Suprapubic skin (tissue), 4 donors: ENCODE measurements at regions not wholly inside any gene's neighbourhood (a gene's known extent, or its start where the extent isn't known, plus 50 kb on each side); places are given as distances from the start of the nearest gene placed in this dataset.
"Not testable (repeated sequence)": the region's sequence is repeated elsewhere in the genome, so short reads cannot be mapped to it uniquely, and the experiment has no call there.

ENCODE experiments used
- DNase-seq, 2 donors: peaks; one replicate each; pipeline ENCODE4 v3.0.0-alpha.2; 2019; ENCODE audit warnings: low spot score in 2 of 2
- H3K27ac ChIP-seq: fragments of 200-600 bp; sonication (generic); one replicate; pipeline ENCODE4 v1.5.1; 2019
- H3K27me3 ChIP-seq: fragments of 200-600 bp; sonication (generic); one replicate; pipeline ENCODE4 v1.5.1; 2019
- H3K36me3 ChIP-seq: fragments of 200-600 bp; sonication (generic); one replicate; pipeline ENCODE4 v1.5.1; 2019
- H3K4me1 ChIP-seq: fragments of 200-600 bp; sonication (generic); one replicate; pipeline ENCODE4 v1.5.1; 2019
- H3K4me3 ChIP-seq: fragments of 200-600 bp; sonication (generic); one replicate; pipeline ENCODE4 v1.5.1; 2019; ENCODE audit warnings: mild to moderate bottlenecking
- H3K9me3 ChIP-seq: fragments of 200-600 bp; sonication (generic); one replicate; pipeline ENCODE4 v1.5.1; 2019
- CTCF ChIP-seq, 2 donors: fragments of 200-600 bp in 1 of 2; fragments of 450-650 bp in 1 of 2; sonication (generic) in 1 of 2; IDR thresholded peaks; one replicate each; pipeline ENCODE4 v1.5.1; 2016 to 2019; ENCODE audit warnings: antibody characterized with exemption in 2 of 2, mild to moderate bottlenecking in 1 of 2, moderate library complexity in 1 of 2
- EP300 ChIP-seq: sonication (generic); formaldehyde crosslinking; IDR thresholded peaks from one replicate; pipeline ENCODE4 v1.6.1; 2017; ENCODE audit warnings: antibody characterized with exemption
- POLR2A ChIP-seq, 2 donors: fragments of 450-650 bp; IDR thresholded peaks; one replicate each; pipeline ENCODE4 v1.6.1; 2017; ENCODE audit warnings: antibody characterized with exemption in 2 of 2, mild to moderate bottlenecking in 2 of 2, moderate library complexity in 2 of 2
- POLR2AphosphoS5 ChIP-seq, 3 donors: sonication (generic); formaldehyde crosslinking; IDR thresholded peaks; one replicate each; pipeline ENCODE4 v1.6.1; 2017; ENCODE audit warnings: antibody characterized with exemption in 3 of 3
- WGBS: methylation state at CpG from one replicate; pipeline ENCODE4 v1.1.5; 2018; 5-methylcytosine and 5-hydroxymethylcytosine counted together

DNA sequence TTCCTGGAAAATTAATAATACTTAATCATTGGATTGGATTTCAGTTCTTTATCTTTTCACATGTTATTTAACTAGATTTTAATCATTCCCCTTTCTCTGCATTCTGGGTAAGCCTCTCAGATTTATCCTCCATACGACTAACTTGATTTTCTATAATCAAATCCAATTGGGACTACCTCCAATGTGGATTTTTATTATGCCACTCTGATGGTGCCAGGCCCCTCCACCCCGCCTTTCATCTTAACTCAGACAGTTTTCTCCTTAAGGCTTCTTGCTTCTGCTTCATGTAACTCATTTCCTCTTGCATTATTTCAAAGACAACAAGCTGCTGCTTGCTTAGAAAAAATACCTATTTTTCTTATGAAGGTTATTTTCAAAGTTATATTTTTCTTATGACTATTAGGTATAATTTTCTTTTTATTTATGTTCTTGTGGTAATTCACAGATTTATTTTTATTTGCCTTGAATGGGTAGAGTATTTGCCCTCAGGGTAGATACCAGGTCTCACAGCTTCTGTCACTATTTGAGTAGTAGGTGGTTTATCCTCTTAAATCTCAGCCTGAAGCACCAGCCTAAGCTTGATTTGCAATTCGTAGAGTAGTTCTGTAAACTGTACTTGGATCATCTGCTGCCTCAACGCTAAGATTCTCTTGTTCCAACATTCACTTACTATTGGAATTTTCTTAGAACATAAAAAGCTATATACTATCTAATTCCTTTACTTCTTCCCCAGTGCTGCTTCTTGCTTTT lies 659.0 kb upstream of the ARRDC3 start:
- no peaks in the 10 kb centered on the region for H3K36me3 ChIP-seq
- WGBS = 40% methylated on average over 4 of the region's 4 CpGs
- no peak overlapping the region for H3K4me3 ChIP-seq

DNA sequence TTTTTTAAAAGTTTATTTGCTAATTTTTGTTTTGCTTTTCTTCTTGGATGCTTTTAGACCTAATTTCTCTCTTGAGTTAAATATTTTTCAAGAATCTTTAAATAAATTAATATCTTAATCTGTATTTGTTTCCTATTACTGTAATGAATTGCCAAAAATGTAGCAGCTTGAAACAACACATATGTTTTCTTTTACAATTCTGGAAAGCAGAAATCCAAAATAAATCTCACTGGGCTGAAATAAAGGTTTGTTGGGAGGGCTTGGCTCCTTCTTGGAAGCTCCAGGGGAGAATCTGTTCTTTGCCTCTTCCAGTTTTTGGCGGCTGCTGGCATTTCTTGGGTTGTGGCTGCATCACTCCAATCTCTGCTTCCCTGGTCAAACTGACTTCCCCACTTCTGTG lies 658.1 kb upstream of the ARRDC3 start:
- no peak overlapping the region for H3K4me3 ChIP-seq
- no peaks in the 10 kb centered on the region for H3K9me3 ChIP-seq
- no peak overlapping the region for H3K27ac ChIP-seq
- H3K36me3 ChIP-seq = no peaks in the 10 kb centered on the region
- no peaks in the 10 kb centered on the region for H3K4me1 ChIP-seq
- DNase-seq = no peak
- WGBS = 41% methylated on average over 1 of the region's 1 CpG
- TF ChIP-seq CTCF (IDR thresholded peaks at IDR 0.05) (no peak), EP300 (no peak), POLR2AphosphoS5 (IDR thresholded peaks at IDR 0.05) (no peak), POLR2A (IDR thresholded peaks at IDR 0.05) (no peak)
- no peaks in the 10 kb centered on the region for H3K27me3 ChIP-seq

More for the DNA sequence above, 659.0 kb upstream of the ARRDC3 start:
- TF ChIP-seq EP300 (no peak), POLR2AphosphoS5 (IDR thresholded peaks at IDR 0.05) (no peak), POLR2A (IDR thresholded peaks at IDR 0.05) (no peak), CTCF (IDR thresholded peaks at IDR 0.05) (no peak)
- no peak for DNase-seq
- no peaks in the 10 kb centered on the region for H3K4me1 ChIP-seq
- no peak overlapping the region for H3K27ac ChIP-seq
- H3K9me3 ChIP-seq = no peaks in the 10 kb centered on the region
- H3K27me3 ChIP-seq = no peaks in the 10 kb centered on the region

- H3K27ac ChIP-seq, DNase-seq, H3K9me3 ChIP-seq, H3K4me3 ChIP-seq, H3K36me3 ChIP-seq, H3K27me3 ChIP-seq, H3K4me1 ChIP-seq: not testable (repeated sequence)
- whole genome bisulfite sequencing = 84% methylated on average over 2 of the region's 2 CpGs
Observed at GRCh38 chr5:92029792-92030191, 646.7 kb upstream of the ARRDC3 start.

DNA sequence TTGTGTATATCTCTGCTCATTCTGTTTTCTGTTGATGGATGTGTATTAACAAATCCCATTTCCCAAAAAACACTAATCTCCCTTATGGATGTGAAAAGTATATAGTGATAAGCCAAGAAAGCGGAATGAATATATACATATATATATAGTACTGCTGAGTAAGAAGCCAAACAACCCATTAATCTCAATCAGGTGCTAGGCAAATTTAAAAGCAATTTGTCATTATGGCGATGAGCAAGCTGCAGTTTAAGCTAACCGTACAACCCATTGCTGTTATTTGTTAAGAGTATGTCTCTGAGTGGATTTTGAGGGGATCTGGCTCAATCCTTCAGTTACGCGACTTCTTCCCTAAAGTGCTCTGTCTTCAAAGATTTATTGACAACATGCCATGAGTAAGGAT lies 640.4 kb upstream of the ARRDC3 start:
- no peaks in the 10 kb centered on the region for H3K36me3 ChIP-seq
- no peaks in the 10 kb centered on the region for H3K9me3 ChIP-seq
- TF ChIP-seq POLR2A (IDR thresholded peaks at IDR 0.05) (no peak), POLR2AphosphoS5 (IDR thresholded peaks at IDR 0.05) (no peak), CTCF (IDR thresholded peaks at IDR 0.05) (no peak), EP300 (no peak)
- no peak overlapping the region for H3K27ac ChIP-seq
- H3K4me1 ChIP-seq = no peaks in the 10 kb centered on the region
- no peak overlapping the region for H3K4me3 ChIP-seq
- no peak for DNase-seq
- WGBS = 57% methylated on average over 5 of the region's 5 CpGs
- H3K27me3 ChIP-seq = no peaks in the 10 kb centered on the region

- Histone ChIP-seq H3K27me3 (no peaks in the 10 kb centered on the region), H3K27ac (no peak overlapping the region), H3K36me3 (no peaks in the 10 kb centered on the region), H3K9me3 (no peaks in the 10 kb centered on the region), H3K4me3 (no peak overlapping the region), H3K4me1 (no peaks in the 10 kb centered on the region)
- TF ChIP-seq CTCF (IDR thresholded peaks at IDR 0.05) (no peak), POLR2AphosphoS5 (IDR thresholded peaks at IDR 0.05) (no peak), POLR2A (IDR thresholded peaks at IDR 0.05) (no peak), EP300 (no peak)
- 72% methylated on average over 1 of the region's 1 CpG for WGBS
- no peak for DNase-seq
Observed at GRCh38 chr5:92023141-92023471, 640.0 kb upstream of the ARRDC3 start.
